ENCODE measurements at regions not wholly inside any gene's neighbourhood (a gene's known extent, or its start where the extent isn't known, plus 50 kb on each side); places are given as distances from the start of the nearest gene placed in this dataset.

DNA sequence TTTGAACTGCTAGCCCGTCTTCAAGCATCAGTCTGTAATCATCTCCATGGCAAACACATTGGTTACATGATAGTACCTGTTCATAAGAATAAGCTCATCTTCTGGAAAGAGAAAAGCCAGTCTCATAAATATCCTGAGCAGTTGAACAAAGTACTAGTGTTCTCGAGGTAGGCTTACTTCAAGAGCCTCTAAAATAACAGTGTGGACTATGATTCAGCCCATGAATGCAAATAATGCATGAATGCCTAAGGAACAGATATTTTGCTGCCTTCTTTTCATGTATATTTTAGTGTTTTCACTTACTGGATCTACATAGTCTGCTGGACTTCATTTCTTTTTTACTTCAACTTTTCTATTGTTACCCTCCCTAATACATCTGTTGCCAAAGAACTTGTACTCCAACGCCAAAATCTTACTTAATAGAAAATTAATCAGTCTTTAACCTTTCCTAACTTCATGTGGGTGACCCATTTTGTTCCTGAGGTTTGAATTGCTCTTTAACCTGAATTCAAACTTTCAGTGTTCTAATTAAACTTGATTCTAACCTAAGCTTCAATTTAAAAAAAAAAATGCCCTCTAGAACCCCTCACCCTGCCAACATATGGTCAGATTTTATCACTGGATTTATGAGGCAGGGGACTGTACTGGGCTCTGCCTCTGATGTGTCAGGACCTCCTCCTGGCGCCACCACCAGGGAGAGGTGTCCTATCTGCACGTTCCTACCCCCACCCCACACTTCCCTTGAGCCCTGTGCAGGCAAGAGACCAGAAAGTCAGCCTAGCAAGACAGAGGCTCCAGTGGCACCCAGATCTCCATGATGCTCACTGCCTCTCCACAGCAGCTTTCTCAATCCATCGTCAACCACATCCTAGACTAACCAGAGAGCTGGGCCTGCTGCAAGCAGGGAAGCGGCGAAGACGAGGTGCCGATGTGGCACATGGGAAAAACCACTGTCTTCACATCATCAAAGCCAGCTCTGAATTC, 264.7 kb upstream of the ID2 start:
- no peak for TF ChIP-seq REST (IDR thresholded peaks at IDR 0.05; ENCODE audit: low read depth)
- TF ChIP-seq, protein P1, sequence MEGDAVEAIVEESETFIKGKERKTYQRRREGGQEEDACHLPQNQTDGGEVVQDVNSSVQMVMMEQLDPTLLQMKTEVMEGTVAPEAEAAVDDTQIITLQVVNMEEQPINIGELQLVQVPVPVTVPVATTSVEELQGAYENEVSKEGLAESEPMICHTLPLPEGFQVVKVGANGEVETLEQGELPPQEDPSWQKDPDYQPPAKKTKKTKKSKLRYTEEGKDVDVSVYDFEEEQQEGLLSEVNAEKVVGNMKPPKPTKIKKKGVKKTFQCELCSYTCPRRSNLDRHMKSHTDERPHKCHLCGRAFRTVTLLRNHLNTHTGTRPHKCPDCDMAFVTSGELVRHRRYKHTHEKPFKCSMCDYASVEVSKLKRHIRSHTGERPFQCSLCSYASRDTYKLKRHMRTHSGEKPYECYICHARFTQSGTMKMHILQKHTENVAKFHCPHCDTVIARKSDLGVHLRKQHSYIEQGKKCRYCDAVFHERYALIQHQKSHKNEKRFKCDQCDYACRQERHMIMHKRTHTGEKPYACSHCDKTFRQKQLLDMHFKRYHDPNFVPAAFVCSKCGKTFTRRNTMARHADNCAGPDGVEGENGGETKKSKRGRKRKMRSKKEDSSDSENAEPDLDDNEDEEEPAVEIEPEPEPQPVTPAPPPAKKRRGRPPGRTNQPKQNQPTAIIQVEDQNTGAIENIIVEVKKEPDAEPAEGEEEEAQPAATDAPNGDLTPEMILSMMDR (IDR thresholded peaks at IDR 0.05 in 2 of 3, conservative IDR thresholded peaks at IDR 0.05 in 1 of 3; ENCODE audit: borderline replicate concordance in 1 of 3, insufficient read depth in 1 of 3, low read depth in 2 of 3, low read length in 2 of 3) = no peak
- TF ChIP-seq, protein P2, sequence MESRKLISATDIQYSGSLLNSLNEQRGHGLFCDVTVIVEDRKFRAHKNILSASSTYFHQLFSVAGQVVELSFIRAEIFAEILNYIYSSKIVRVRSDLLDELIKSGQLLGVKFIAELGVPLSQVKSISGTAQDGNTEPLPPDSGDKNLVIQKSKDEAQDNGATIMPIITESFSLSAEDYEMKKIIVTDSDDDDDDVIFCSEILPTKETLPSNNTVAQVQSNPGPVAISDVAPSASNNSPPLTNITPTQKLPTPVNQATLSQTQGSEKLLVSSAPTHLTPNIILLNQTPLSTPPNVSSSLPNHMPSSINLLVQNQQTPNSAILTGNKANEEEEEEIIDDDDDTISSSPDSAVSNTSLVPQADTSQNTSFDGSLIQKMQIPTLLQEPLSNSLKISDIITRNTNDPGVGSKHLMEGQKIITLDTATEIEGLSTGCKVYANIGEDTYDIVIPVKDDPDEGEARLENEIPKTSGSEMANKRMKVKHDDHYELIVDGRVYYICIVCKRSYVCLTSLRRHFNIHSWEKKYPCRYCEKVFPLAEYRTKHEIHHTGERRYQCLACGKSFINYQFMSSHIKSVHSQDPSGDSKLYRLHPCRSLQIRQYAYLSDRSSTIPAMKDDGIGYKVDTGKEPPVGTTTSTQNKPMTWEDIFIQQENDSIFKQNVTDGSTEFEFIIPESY (IDR thresholded peaks at IDR 0.05; ENCODE audit: extremely low read depth, insufficient replicate concordance, low read length) = no peak
- no peak for TF ChIP-seq YY1 (IDR thresholded peaks at IDR 0.05; ENCODE audit: extremely low read depth, insufficient replicate concordance, low read depth, low read length)
- TF ChIP-seq JUND (IDR thresholded peaks at IDR 0.05) = no peak
- TF ChIP-seq, protein P3, sequence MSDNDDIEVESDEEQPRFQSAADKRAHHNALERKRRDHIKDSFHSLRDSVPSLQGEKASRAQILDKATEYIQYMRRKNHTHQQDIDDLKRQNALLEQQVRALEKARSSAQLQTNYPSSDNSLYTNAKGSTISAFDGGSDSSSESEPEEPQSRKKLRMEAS (IDR thresholded peaks at IDR 0.05) = no peak
- TF ChIP-seq POLR2A (IDR thresholded peaks at IDR 0.05; ENCODE audit: borderline replicate concordance, extremely low read depth, insufficient read depth, insufficient read length) = no peak
- TF ChIP-seq SIN3A (IDR thresholded peaks at IDR 0.05; ENCODE audit: low read depth) = no peak
- no peak for TF ChIP-seq EZH2phosphoT487 (IDR thresholded peaks at IDR 0.05; ENCODE audit: borderline replicate concordance)
- no peak for TF ChIP-seq RAD21 (IDR thresholded peaks at IDR 0.05; ENCODE audit: low read depth)
- TF ChIP-seq EZH2 (IDR thresholded peaks at IDR 0.05) = no peak
- TF ChIP-seq CEBPB (IDR thresholded peaks at IDR 0.05; ENCODE audit: low read depth) = no peak
- TF ChIP-seq POLR2AphosphoS5 (IDR thresholded peaks at IDR 0.05; ENCODE audit: low read depth, low read length) = no peak
